ENCODE measurements at regions not wholly inside any gene's neighbourhood (a gene's known extent, or its start where the extent isn't known, plus 50 kb on each side); places are given as distances from the start of the nearest gene placed in this dataset.
"Not testable (repeated sequence)": the region's sequence is repeated elsewhere in the genome, so short reads cannot be mapped to it uniquely, and the experiment has no call there.

GRCh38 chr10:91097313-91097712 lies 123.2 kb upstream of the PCGF5 start:
- FAIRE-seq (no peak), DNase-seq (no peak)
- no peaks in the 10 kb centered on the region for H3K27me3 ChIP-seq (ENCODE audit: control insufficient read depth in 3 of 3, insufficient read depth in 3 of 3, low read length in 3 of 3)
- no peak overlapping the region for H3K4me3 ChIP-seq (ENCODE audit: low read depth in 1 of 3, low read length in 3 of 3)
- H3K36me3 ChIP-seq (ENCODE audit: control insufficient read depth in 3 of 3, insufficient read depth in 2 of 3, low read depth in 1 of 3, low read length in 3 of 3) = no peaks in the 10 kb centered on the region
- H3K27ac ChIP-seq (ENCODE audit: low read depth in 1 of 3, low read length in 2 of 3) = no peak overlapping the region
- peaks cover 0 to 24% of the 10 kb centered on the region in 2 donors for H3K9me3 ChIP-seq (ENCODE audit: control insufficient read depth in 2 of 2, insufficient read depth in 1 of 2, low read depth in 1 of 2, low read length in 1 of 2)
- no peaks in the 10 kb centered on the region for H3K4me1 ChIP-seq (ENCODE audit: control insufficient read depth in 3 of 3, insufficient read depth in 2 of 3, low read depth in 1 of 3, low read length in 2 of 3)

DNA sequence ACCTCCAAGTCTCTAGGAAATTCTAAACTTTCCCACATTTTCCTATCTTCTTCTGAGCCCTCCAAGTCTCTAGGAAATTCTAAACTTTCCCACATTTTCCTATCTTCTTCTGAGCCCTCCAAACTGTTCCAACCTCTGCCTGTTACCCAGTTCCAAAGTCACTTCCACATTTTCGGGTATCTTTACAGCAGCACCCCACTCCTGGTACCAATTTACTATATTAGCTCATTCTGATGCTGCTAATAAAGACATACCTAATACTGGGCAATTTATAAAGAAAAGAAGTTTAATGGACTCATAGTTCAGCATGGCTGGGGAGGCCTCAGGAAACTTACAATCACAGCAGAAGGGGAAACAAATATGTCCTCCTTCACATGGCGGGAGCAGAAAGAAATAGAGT lies 122.4 kb upstream of the PCGF5 start:
- WGBS, 3 donors = 89 to 96% (median 95%) methylated on average over 2 of the region's 2 CpGs

DNA sequence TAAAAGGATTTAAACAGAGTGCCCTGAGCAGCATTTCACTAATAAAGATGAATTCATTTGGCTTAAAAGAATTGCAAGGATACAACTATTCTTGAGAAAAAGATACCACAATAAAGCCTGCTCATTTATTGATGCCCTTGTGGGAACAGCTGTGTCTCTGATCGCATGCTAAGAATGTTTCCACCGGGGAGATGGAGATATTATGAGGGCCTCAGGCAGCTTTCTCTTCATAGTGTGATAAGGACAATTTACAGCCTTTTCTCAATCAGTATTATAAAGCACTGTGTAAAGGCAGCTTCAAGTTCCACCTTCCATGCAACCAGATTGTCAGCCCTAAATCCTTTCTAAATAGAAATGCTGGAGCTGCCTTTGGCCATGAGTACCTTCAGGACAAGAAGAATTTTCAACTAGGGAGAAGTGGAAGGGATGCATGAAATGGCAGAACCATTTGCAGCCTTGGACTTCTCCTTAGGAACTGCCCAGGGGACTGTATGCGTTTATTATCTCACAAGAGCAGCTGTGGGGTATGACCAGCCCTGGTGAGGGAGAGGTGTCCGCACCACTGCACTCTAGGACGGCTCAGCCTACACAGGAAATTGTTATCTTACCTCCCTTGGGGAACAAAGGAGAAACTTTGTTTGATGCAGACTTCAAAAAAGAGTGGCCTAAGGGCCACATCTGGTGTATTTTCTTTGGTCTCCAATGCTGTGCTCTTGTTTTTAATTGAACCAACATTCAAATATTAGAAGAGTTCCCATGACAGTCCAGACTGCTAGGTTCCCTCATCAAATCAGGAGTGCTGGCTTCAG lies 116.9 kb upstream of the PCGF5 start:
- H3K27ac ChIP-seq (ENCODE audit: low read depth in 1 of 3, low read length in 2 of 3) = no peak overlapping the region
- H3K27me3 ChIP-seq (ENCODE audit: control insufficient read depth in 3 of 3, insufficient read depth in 3 of 3, low read length in 3 of 3) = no peaks in the 10 kb centered on the region
- peaks cover 0 to 2% of the 10 kb centered on the region in 2 donors for H3K9me3 ChIP-seq (ENCODE audit: control insufficient read depth in 2 of 2, insufficient read depth in 1 of 2, low read depth in 1 of 2, low read length in 1 of 2)
- DNase-seq (no peak), FAIRE-seq (no peak)
- no peak overlapping the region for H3K4me3 ChIP-seq (ENCODE audit: low read depth in 1 of 3, low read length in 3 of 3)
- H3K36me3 ChIP-seq (ENCODE audit: control insufficient read depth in 3 of 3, insufficient read depth in 2 of 3, low read depth in 1 of 3, low read length in 3 of 3) = no peaks in the 10 kb centered on the region
- no peaks in the 10 kb centered on the region for H3K4me1 ChIP-seq (ENCODE audit: control insufficient read depth in 3 of 3, insufficient read depth in 2 of 3, low read depth in 1 of 3, low read length in 2 of 3)
- whole genome bisulfite sequencing, 3 donors = 28 to 45% (median 38%) methylated on average over 5 of the region's 5 CpGs

More for the DNA sequence above, 122.4 kb upstream of the PCGF5 start:
- FAIRE-seq; H3K27me3 ChIP-seq (ENCODE audit: control insufficient read depth in 3 of 3, insufficient read depth in 3 of 3, low read length in 3 of 3); H3K27ac ChIP-seq (ENCODE audit: low read depth in 1 of 3, low read length in 2 of 3); H3K4me3 ChIP-seq (ENCODE audit: low read depth in 1 of 3, low read length in 3 of 3); H3K4me1 ChIP-seq (ENCODE audit: control insufficient read depth in 3 of 3, insufficient read depth in 2 of 3, low read depth in 1 of 3, low read length in 2 of 3); DNase-seq; H3K36me3 ChIP-seq (ENCODE audit: control insufficient read depth in 3 of 3, insufficient read depth in 2 of 3, low read depth in 1 of 3, low read length in 3 of 3): not testable (repeated sequence)
- H3K9me3 ChIP-seq (ENCODE audit: control insufficient read depth in 2 of 2, insufficient read depth in 1 of 2, low read depth in 1 of 2, low read length in 1 of 2) = peaks cover 0 to 22% of the 10 kb centered on the region in 2 donors

GRCh38 chr10:91104193-91105041 lies 116.0 kb upstream of the PCGF5 start:
- no peak for FAIRE-seq
- no peak for DNase-seq
- no peaks in the 10 kb centered on the region for H3K9me3 ChIP-seq (ENCODE audit: control insufficient read depth in 2 of 2, insufficient read depth in 1 of 2, low read depth in 1 of 2, low read length in 1 of 2)
- 70 to 87% (median 81%) methylated on average over 13 of the region's 13 CpGs for WGBS, 3 donors
- H3K27me3 ChIP-seq (ENCODE audit: control insufficient read depth in 3 of 3, insufficient read depth in 3 of 3, low read length in 3 of 3) = no peaks in the 10 kb centered on the region
- no peak overlapping the region for H3K4me3 ChIP-seq (ENCODE audit: low read depth in 1 of 3, low read length in 3 of 3)
- no peak overlapping the region for H3K27ac ChIP-seq (ENCODE audit: low read depth in 1 of 3, low read length in 2 of 3)
- no peaks in the 10 kb centered on the region for H3K36me3 ChIP-seq (ENCODE audit: control insufficient read depth in 3 of 3, insufficient read depth in 2 of 3, low read depth in 1 of 3, low read length in 3 of 3)
- H3K4me1 ChIP-seq (ENCODE audit: control insufficient read depth in 3 of 3, insufficient read depth in 2 of 3, low read depth in 1 of 3, low read length in 2 of 3) = no peaks in the 10 kb centered on the region

GRCh38 chr10:91105269-91105668 lies 115.2 kb upstream of the PCGF5 start:
- WGBS, 3 donors = 71 to 91% (median 82%) methylated on average over 2 of the region's 2 CpGs
- H3K9me3 ChIP-seq (ENCODE audit: control insufficient read depth in 2 of 2, insufficient read depth in 1 of 2, low read depth in 1 of 2, low read length in 1 of 2) = no peaks in the 10 kb centered on the region
- H3K27ac ChIP-seq (ENCODE audit: low read depth in 1 of 3, low read length in 2 of 3) = no peak overlapping the region
- H3K27me3 ChIP-seq (ENCODE audit: control insufficient read depth in 3 of 3, insufficient read depth in 3 of 3, low read length in 3 of 3) = no peaks in the 10 kb centered on the region
- no peaks in the 10 kb centered on the region for H3K4me1 ChIP-seq (ENCODE audit: control insufficient read depth in 3 of 3, insufficient read depth in 2 of 3, low read depth in 1 of 3, low read length in 2 of 3)
- H3K4me3 ChIP-seq (ENCODE audit: low read depth in 1 of 3, low read length in 3 of 3) = no peak overlapping the region
- H3K36me3 ChIP-seq (ENCODE audit: control insufficient read depth in 3 of 3, insufficient read depth in 2 of 3, low read depth in 1 of 3, low read length in 3 of 3) = no peaks in the 10 kb centered on the region
- DNase-seq (no peak), FAIRE-seq (no peak)

DNA sequence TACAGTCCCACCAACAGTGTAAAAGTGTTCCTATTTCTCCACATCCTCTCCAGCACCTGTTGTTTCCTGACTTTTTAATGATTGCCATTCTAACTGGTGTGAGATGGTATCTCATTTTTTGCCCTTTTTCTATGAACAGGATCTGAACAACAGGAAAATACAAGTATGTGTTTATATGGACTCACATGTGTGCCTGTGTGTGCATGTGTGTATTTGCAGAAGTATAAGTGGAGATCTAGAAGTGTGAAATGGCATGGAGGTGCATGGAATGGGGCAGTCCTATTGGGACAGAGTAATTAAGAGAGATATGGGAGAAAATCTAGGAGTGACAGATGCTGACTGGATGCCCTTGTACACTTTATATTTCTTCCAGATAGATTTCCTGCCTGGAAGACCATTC lies 111.6 kb upstream of the PCGF5 start:
- H3K4me3 ChIP-seq (ENCODE audit: low read depth in 1 of 3, low read length in 3 of 3) = no peak overlapping the region
- H3K36me3 ChIP-seq (ENCODE audit: control insufficient read depth in 3 of 3, insufficient read depth in 2 of 3, low read depth in 1 of 3, low read length in 3 of 3) = no peaks in the 10 kb centered on the region
- no peaks in the 10 kb centered on the region for H3K4me1 ChIP-seq (ENCODE audit: control insufficient read depth in 3 of 3, insufficient read depth in 2 of 3, low read depth in 1 of 3, low read length in 2 of 3)
- H3K27me3 ChIP-seq (ENCODE audit: control insufficient read depth in 3 of 3, insufficient read depth in 3 of 3, low read length in 3 of 3) = no peaks in the 10 kb centered on the region
- no peak for DNase-seq
- no peak for FAIRE-seq
- H3K27ac ChIP-seq (ENCODE audit: low read depth in 1 of 3, low read length in 2 of 3) = no peak overlapping the region
- H3K9me3 ChIP-seq (ENCODE audit: control insufficient read depth in 2 of 2, insufficient read depth in 1 of 2, low read depth in 1 of 2, low read length in 1 of 2) = no peaks in the 10 kb centered on the region

GRCh38 chr10:91111060-91111459 lies 109.4 kb upstream of the PCGF5 start:
- 93 to 96% (median 95%) methylated on average over 3 of the region's 3 CpGs for WGBS, 3 donors
- no peaks in the 10 kb centered on the region for H3K4me1 ChIP-seq (ENCODE audit: control insufficient read depth in 3 of 3, insufficient read depth in 2 of 3, low read depth in 1 of 3, low read length in 2 of 3)
- FAIRE-seq = no peak
- no peak overlapping the region for H3K27ac ChIP-seq (ENCODE audit: low read depth in 1 of 3, low read length in 2 of 3)
- H3K27me3 ChIP-seq (ENCODE audit: control insufficient read depth in 3 of 3, insufficient read depth in 3 of 3, low read length in 3 of 3) = no peaks in the 10 kb centered on the region
- H3K9me3 ChIP-seq (ENCODE audit: control insufficient read depth in 2 of 2, insufficient read depth in 1 of 2, low read depth in 1 of 2, low read length in 1 of 2) = no peaks in the 10 kb centered on the region
- no peak for DNase-seq
- H3K36me3 ChIP-seq (ENCODE audit: control insufficient read depth in 3 of 3, insufficient read depth in 2 of 3, low read depth in 1 of 3, low read length in 3 of 3) = no peaks in the 10 kb centered on the region
- no peak overlapping the region for H3K4me3 ChIP-seq (ENCODE audit: low read depth in 1 of 3, low read length in 3 of 3)

DNA sequence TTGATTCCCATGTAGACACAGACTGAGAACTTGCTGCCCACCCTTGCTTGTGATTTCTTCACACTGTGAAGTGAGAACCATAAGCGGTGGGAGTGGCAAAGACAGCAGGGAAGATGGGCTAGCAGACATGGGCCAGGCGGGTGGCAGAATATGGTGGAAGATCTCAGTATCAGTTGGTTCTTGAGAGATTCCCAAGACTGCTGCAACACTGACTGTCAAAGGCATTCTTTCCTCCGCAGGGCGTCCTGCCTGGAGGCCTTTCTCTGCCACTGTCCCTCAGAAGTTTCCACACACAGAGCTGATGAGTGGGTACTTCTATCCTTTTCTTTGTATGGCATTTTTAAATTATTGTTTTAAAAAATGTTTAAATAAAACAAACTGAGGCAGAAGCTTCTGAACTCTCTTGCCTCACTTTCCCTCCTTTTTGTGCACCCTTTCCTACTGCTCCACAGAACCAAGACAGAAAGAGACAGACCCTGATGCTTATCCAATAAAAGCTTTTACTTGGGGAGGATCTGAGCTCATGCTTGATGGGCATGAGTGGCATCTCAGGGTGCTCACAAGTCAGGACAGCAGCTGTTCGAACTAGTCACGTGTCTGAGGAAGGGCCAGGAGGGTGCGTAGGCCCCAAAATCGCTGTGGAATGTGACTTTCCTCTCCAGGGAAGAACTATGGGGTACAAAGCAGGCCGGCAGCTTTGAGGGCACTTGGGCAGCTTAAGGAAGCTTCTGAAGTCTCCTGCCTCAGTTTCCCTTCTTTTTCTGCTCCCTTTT lies 104.7 kb upstream of the PCGF5 start:
- no peak for DNase-seq
- Histone ChIP-seq H3K27me3 (ENCODE audit: control insufficient read depth in 3 of 3, insufficient read depth in 3 of 3, low read length in 3 of 3) (no peaks in the 10 kb centered on the region), H3K4me3 (ENCODE audit: low read depth in 1 of 3, low read length in 3 of 3) (no peak overlapping the region), H3K36me3 (ENCODE audit: control insufficient read depth in 3 of 3, insufficient read depth in 2 of 3, low read depth in 1 of 3, low read length in 3 of 3) (no peaks in the 10 kb centered on the region), H3K9me3 (ENCODE audit: control insufficient read depth in 2 of 2, insufficient read depth in 1 of 2, low read depth in 1 of 2, low read length in 1 of 2) (no peaks in the 10 kb centered on the region), H3K27ac (ENCODE audit: low read depth in 1 of 3, low read length in 2 of 3) (no peak overlapping the region), H3K4me1 (ENCODE audit: control insufficient read depth in 3 of 3, insufficient read depth in 2 of 3, low read depth in 1 of 3, low read length in 2 of 3) (no peaks in the 10 kb centered on the region)
- WGBS, 3 donors = 90 to 94% (median 92%) methylated on average over 9 of the region's 9 CpGs
- FAIRE-seq = no peak
